Lung (tissue), 11 donors: ENCODE measurements at regions not wholly inside any gene's neighbourhood (a gene's known extent, or its start where the extent isn't known, plus 50 kb on each side); places are given as distances from the start of the nearest gene placed in this dataset.

Experiments
- ATAC-seq: fragments of 200-7000 bp; cut with Tn5 transposase; one replicate; pipeline ENCODE4 v1.9.1; 2020; ENCODE audit warnings: moderate number of reproducible peaks; ENCODE audit not compliant: insufficient read depth, low FRiP score
- DNase-seq, 3 donors: peaks; one replicate each; pipeline ENCODE4 v3.0.0-alpha.2; 2013 to 2017
- H3K27ac ChIP-seq, 2 donors: one replicate each; pipeline ENCODE4 v1.5.1; 2013; ENCODE audit warnings: mild to moderate bottlenecking in 2 of 2, moderate library complexity in 2 of 2, control low read depth in 1 of 2, inconsistent platforms in 1 of 2, low read depth in 1 of 2, low read length in 1 of 2
- H3K27me3 ChIP-seq, 3 donors: one replicate each; pipeline ENCODE4 v1.5.1; 2013; ENCODE audit warnings: low read length in 2 of 3; ENCODE audit not compliant: control insufficient read depth in 3 of 3, insufficient read depth in 3 of 3
- H3K36me3 ChIP-seq, 4 donors: one replicate each; pipeline ENCODE4 v1.5.1; 2013; ENCODE audit warnings: low read length in 4 of 4, mild to moderate bottlenecking in 1 of 4, moderate library complexity in 1 of 4; ENCODE audit not compliant: control insufficient read depth in 4 of 4, insufficient read depth in 4 of 4
- H3K4me1 ChIP-seq, 5 donors: one replicate each; pipeline ENCODE4 v1.5.1; 2013; ENCODE audit warnings: low read length in 5 of 5, mild to moderate bottlenecking in 2 of 5, moderate library complexity in 1 of 5; ENCODE audit not compliant: control insufficient read depth in 5 of 5, insufficient read depth in 5 of 5
- H3K4me3 ChIP-seq: one replicate; pipeline ENCODE4 v1.5.1; 2013; ENCODE audit warnings: mild to moderate bottlenecking, control low read depth, moderate library complexity
- H3K9ac ChIP-seq, 2 donors: one replicate each; pipeline ENCODE4 v1.5.1; 2013; ENCODE audit warnings: low read length in 2 of 2, control low read depth in 1 of 2; ENCODE audit not compliant: insufficient read depth in 1 of 2
- H3K9me3 ChIP-seq, 4 donors: one replicate each; pipeline ENCODE4 v1.5.1; 2013; ENCODE audit warnings: low read length in 3 of 4, mild to moderate bottlenecking in 1 of 4, moderate library complexity in 1 of 4; ENCODE audit not compliant: control insufficient read depth in 4 of 4, insufficient read depth in 3 of 4
- CTCF ChIP-seq: IDR thresholded peaks from 2 replicates; pipeline ENCODE4 v1.5.1; 2012; ENCODE audit warnings: mild to moderate bottlenecking; ENCODE audit errors: control extremely low read depth, extremely low read depth
- WGBS, 2 donors: extraction: QIAGEN DNeasy Blood & Tissue Kit; methylation state at CpG; one replicate each; pipeline ENCODE4 v1.1.7; 2013; 5-methylcytosine and 5-hydroxymethylcytosine counted together
- donor health status: control.
- donor health status: control.
- donor health status: Bipolar disorder and iron deficiency.
- donor health status: healthy.
- donor health status: DM: yes; HTN: yes; CAD: no.

- DNase-seq, result no peak
- TF ChIP-seq CTCF, result no peak
- H3K4me3 ChIP-seq, result no peak overlapping the region
- H3K9ac ChIP-seq, result no peak overlapping the region
- H3K36me3 ChIP-seq, result peaks cover 0 to 10% (median 1%) of the 10 kb centered on the region in 4 donors
- no peaks in the 10 kb centered on the region for H3K27me3 ChIP-seq
- ATAC-seq, result no peak
- peak overlapping the region in 1 of 2 donors; percentile 18 for H3K27ac ChIP-seq
- WGBS, 2 donors, result 77 to 91% methylated on average over 4 of the region's 4 CpGs
- H3K4me1 ChIP-seq, result peaks cover 13 to 65% (median 35%) of the 10 kb centered on the region in 5 donors
- peaks cover 0 to 1% (median 0%) of the 10 kb centered on the region in 4 donors for H3K9me3 ChIP-seq
These were observed 58.3 kb upstream of the STXBP1 start for GRCh38 chr9:127553793-127554192.

- Histone ChIP-seq H3K27ac (peak overlapping the region in 1 of 2 donors; percentile 96), H3K4me1 (peaks cover 13 to 65% (median 39%) of the 10 kb centered on the region in 5 donors), H3K27me3 (no peaks in the 10 kb centered on the region), H3K36me3 (peaks cover 0 to 13% (median 0%) of the 10 kb centered on the region in 4 donors), H3K9me3 (no peaks in the 10 kb centered on the region), H3K9ac (no peak overlapping the region), H3K4me3 (no peak overlapping the region)
- no peak for TF ChIP-seq CTCF
- WGBS, 2 donors, result 62 to 70% methylated on average over 15 of the region's 15 CpGs
- DNase-seq (no peak), ATAC-seq (no peak)
These were observed 56.9 kb upstream of the STXBP1 start for GRCh38 chr9:127554966-127555839.

GRCh38 chr9:127555840-127556820, 55.9 kb upstream of the STXBP1 start:
- H3K9me3 ChIP-seq, result no peaks in the 10 kb centered on the region
- no peak overlapping the region for H3K9ac ChIP-seq
- WGBS, 2 donors, result 20 to 22% methylated on average over 13 of the region's 13 CpGs
- H3K27me3 ChIP-seq, result no peaks in the 10 kb centered on the region
- no peak for TF ChIP-seq CTCF
- H3K36me3 ChIP-seq, result peaks cover 0 to 13% (median 2%) of the 10 kb centered on the region in 4 donors
- ATAC-seq, result peak; percentile 76
- DNase-seq, result peak; percentile 54 to 77 (median 61)
- peak overlapping the region in 1 of 2 donors; percentile 96 for H3K27ac ChIP-seq
- no peak overlapping the region for H3K4me3 ChIP-seq
- peaks cover 13 to 68% (median 40%) of the 10 kb centered on the region in 5 donors for H3K4me1 ChIP-seq
